ENCODE measurements at regions not wholly inside any gene's neighbourhood (a gene's known extent, or its start where the extent isn't known, plus 50 kb on each side); places are given as distances from the start of the nearest gene placed in this dataset.

DNA sequence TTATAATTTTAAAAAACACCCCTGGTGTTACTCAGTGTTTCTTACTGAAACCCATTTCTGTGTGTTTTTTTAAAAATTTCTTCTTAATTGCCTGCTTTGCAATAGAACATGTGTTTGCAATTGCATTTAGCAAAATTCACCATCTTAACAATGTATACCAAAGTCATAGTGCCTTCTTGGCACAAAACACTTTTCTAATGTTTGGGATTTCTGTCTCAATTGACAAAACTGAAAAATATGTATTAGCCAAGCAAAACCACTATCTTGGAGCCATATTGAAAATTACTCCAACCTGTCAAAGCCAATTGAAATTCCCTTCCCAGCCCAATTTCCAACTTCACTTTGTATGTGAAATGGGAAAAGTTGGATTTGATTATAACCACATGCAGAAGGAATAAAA is 88.4 kb upstream of the RSPO3 start:
- no peaks in the 10 kb centered on the region for H3K27me3 Mint-ChIP-seq (ENCODE audit: insufficient read depth, unreplicated experiment)
- H3K4me3 Mint-ChIP-seq (ENCODE audit: unreplicated experiment): no peak overlapping the region
- H3K27ac Mint-ChIP-seq (ENCODE audit: low read depth, unreplicated experiment): no peak overlapping the region
- no peaks in the 10 kb centered on the region for H3K9me3 Mint-ChIP-seq (ENCODE audit: unreplicated experiment)
- BruUV-seq (replicated peaks): no TSS peak
- CTCF ChIA-PET: no interaction called here
- no peak for TF ChIP-seq CTCF (IDR thresholded peaks at IDR 0.05; ENCODE audit: unreplicated experiment)
- intact Hi-C loops (cut with micrococcal nuclease): no loop called here
- DNase-seq (ENCODE audit: unreplicated experiment): no peak
- no peaks in the 10 kb centered on the region for H3K36me3 Mint-ChIP-seq (ENCODE audit: insufficient read depth, unreplicated experiment)
- POLR2A ChIA-PET: no interaction called here
- no peaks in the 10 kb centered on the region for H3K4me1 Mint-ChIP-seq (ENCODE audit: insufficient read depth, unreplicated experiment)

DNA sequence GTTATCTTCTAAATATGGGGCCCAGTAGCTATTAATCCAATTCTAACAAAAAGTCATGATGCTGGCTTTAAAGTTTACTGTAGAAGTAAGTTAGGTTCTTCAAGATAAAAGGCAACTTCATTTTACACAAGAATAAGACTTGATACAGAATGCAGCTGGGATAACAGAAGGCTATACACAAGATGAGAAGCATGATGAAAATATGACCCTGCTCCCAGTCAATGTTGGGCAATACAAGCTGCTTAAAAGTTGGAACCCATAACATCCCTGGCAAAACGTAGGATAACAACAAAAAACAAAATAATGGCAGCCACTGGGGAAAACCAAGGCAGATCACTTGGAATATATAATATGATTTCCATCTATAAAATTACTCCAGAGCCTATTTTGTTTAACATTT is 87.6 kb upstream of the RSPO3 start:
- no peak for DNase-seq (ENCODE audit: unreplicated experiment)
- H3K4me3 Mint-ChIP-seq (ENCODE audit: unreplicated experiment): no peak overlapping the region
- ChIA-PET POLR2A (no interaction called here), CTCF (no interaction called here)
- intact Hi-C loops (cut with micrococcal nuclease): no loop called here
- no peaks in the 10 kb centered on the region for H3K36me3 Mint-ChIP-seq (ENCODE audit: insufficient read depth, unreplicated experiment)
- TF ChIP-seq CTCF (IDR thresholded peaks at IDR 0.05; ENCODE audit: unreplicated experiment): no peak
- no peaks in the 10 kb centered on the region for H3K27me3 Mint-ChIP-seq (ENCODE audit: insufficient read depth, unreplicated experiment)
- no peak overlapping the region for H3K27ac Mint-ChIP-seq (ENCODE audit: low read depth, unreplicated experiment)
- no peaks in the 10 kb centered on the region for H3K4me1 Mint-ChIP-seq (ENCODE audit: insufficient read depth, unreplicated experiment)
- no peaks in the 10 kb centered on the region for H3K9me3 Mint-ChIP-seq (ENCODE audit: unreplicated experiment)
- no TSS peak for BruUV-seq (replicated peaks)

GRCh38 chr6:127031511-127031910 is 87.0 kb upstream of the RSPO3 start:
- H3K4me1 Mint-ChIP-seq (ENCODE audit: insufficient read depth, unreplicated experiment): no peaks in the 10 kb centered on the region
- H3K9me3 Mint-ChIP-seq (ENCODE audit: unreplicated experiment): no peaks in the 10 kb centered on the region
- H3K4me3 Mint-ChIP-seq (ENCODE audit: unreplicated experiment): no peak overlapping the region
- H3K27me3 Mint-ChIP-seq (ENCODE audit: insufficient read depth, unreplicated experiment): peaks cover 2% of the 10 kb centered on the region
- intact Hi-C loops (cut with micrococcal nuclease): no loop called here
- DNase-seq (ENCODE audit: unreplicated experiment): no peak
- no peaks in the 10 kb centered on the region for H3K36me3 Mint-ChIP-seq (ENCODE audit: insufficient read depth, unreplicated experiment)
- BruUV-seq (replicated peaks): no TSS peak
- ChIA-PET CTCF (no interaction called here), POLR2A (no interaction called here)
- TF ChIP-seq CTCF (IDR thresholded peaks at IDR 0.05; ENCODE audit: unreplicated experiment): no peak
- no peak overlapping the region for H3K27ac Mint-ChIP-seq (ENCODE audit: low read depth, unreplicated experiment)

DNA sequence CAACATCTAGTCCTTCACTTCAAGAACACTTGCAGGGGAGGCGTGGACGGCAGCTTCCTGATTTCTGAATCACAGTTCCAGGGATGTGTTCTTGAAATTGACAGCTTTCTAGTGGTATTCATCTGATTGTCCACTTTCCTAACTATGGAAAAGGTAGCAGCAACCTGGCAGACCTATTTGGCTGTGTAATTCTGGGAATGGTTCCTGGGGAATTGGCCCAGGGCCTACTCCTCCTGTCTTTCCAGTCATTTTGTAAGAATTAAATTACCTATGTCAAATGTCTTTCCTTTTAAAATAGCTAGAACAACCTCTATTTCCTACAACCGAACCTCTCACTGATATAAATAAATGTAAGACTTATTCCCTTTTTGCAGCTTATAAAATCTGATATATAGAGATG is 85.5 kb upstream of the RSPO3 start:
- H3K27me3 Mint-ChIP-seq (ENCODE audit: insufficient read depth, unreplicated experiment): peaks cover 17% of the 10 kb centered on the region
- CTCF ChIA-PET: interaction anchor here (0.6 kb wide), 1 partner anchor 499 kb away, joined by 3 read pairs; no protein-coding TSS in a partner anchor
- intact Hi-C loops (cut with micrococcal nuclease): no loop called here
- H3K36me3 Mint-ChIP-seq (ENCODE audit: insufficient read depth, unreplicated experiment): no peaks in the 10 kb centered on the region
- POLR2A ChIA-PET: no interaction called here
- no peak for TF ChIP-seq CTCF (IDR thresholded peaks at IDR 0.05; ENCODE audit: unreplicated experiment)
- H3K27ac Mint-ChIP-seq (ENCODE audit: low read depth, unreplicated experiment): no peak overlapping the region
- no peak overlapping the region for H3K4me3 Mint-ChIP-seq (ENCODE audit: unreplicated experiment)
- H3K4me1 Mint-ChIP-seq (ENCODE audit: insufficient read depth, unreplicated experiment): no peaks in the 10 kb centered on the region
- no peak for DNase-seq (ENCODE audit: unreplicated experiment)
- BruUV-seq (replicated peaks): no TSS peak
- H3K9me3 Mint-ChIP-seq (ENCODE audit: unreplicated experiment): no peaks in the 10 kb centered on the region

Data from MCF 10A (cell line).